Sigmoid colon (tissue), 6 donors: ENCODE measurements at regions not wholly inside any gene's neighbourhood (a gene's known extent, or its start where the extent isn't known, plus 50 kb on each side); places are given as distances from the start of the nearest gene placed in this dataset.

Source experiments
- DNase-seq: peaks from one replicate; pipeline ENCODE4 v3.0.0-alpha.2; 2019
- H3K27ac ChIP-seq, 4 donors: fragments of 200-600 bp; sonication (generic); one replicate each; pipeline ENCODE4 v1.5.1; 2016 to 2019; ENCODE audit warnings: mild to moderate bottlenecking in 1 of 4
- H3K27me3 ChIP-seq, 3 donors: fragments of 200-600 bp; sonication (generic); one replicate each; pipeline ENCODE4 v1.5.1; 2019; ENCODE audit warnings: mild to moderate bottlenecking in 1 of 3
- H3K36me3 ChIP-seq, 4 donors: fragments of 200-600 bp; sonication (generic); one replicate each; pipeline ENCODE4 v1.5.1; 2016 to 2019
- H3K4me1 ChIP-seq, 4 donors: fragments of 200-600 bp; sonication (generic); one replicate each; pipeline ENCODE4 v1.5.1; 2017 to 2019
- H3K4me3 ChIP-seq, 4 donors: fragments of 200-600 bp; sonication (generic); one replicate each; pipeline ENCODE4 v1.5.1; 2017 to 2019; ENCODE audit warnings: mild to moderate bottlenecking in 2 of 4, moderate library complexity in 1 of 4
- H3K9me3 ChIP-seq, 4 donors: fragments of 200-600 bp in 3 of 4; sonication (generic) in 3 of 4; one replicate each; pipeline versions ENCODE4 v1.5.1 to v1.6.1; 2013 to 2019
- EP300 ChIP-seq, 4 donors: sonication (generic); formaldehyde crosslinking; IDR thresholded peaks; one replicate each; pipeline ENCODE4 v1.6.1; 2017; ENCODE audit warnings: antibody characterized with exemption in 4 of 4
- POLR2A ChIP-seq, 2 donors: fragments of 450-650 bp; IDR thresholded peaks; one replicate each; pipeline ENCODE4 v1.6.1; 2016; ENCODE audit warnings: antibody characterized with exemption in 2 of 2, mild to moderate bottlenecking in 2 of 2, moderate library complexity in 2 of 2
- POLR2AphosphoS5 ChIP-seq, 4 donors: sonication (generic); formaldehyde crosslinking; IDR thresholded peaks; one replicate each; pipeline ENCODE4 v1.6.1; 2017; ENCODE audit warnings: antibody characterized with exemption in 4 of 4
- WGBS, 2 donors: extraction: QIAGEN DNeasy Blood & Tissue Kit; methylation state at CpG; one replicate each; pipeline ENCODE4 v1.1.7; 2013; 5-methylcytosine and 5-hydroxymethylcytosine counted together
- intact Hi-C: fragments of 100-400 bp; cut with DNase I; formaldehyde crosslinking; loops from one replicate; pipeline ENCODE4 v1.15.1; 2023
- TF ChIP-seq, protein P1 (sequence below), 4 experiments: fragments of 450-650 bp in 3 of 4; fragments of 200-600 bp in 1 of 4; IDR thresholded peaks; one replicate each; pipeline ENCODE4 v1.5.1; 2016 to 2019; ENCODE audit warnings: antibody characterized with exemption in 4 of 4, mild to moderate bottlenecking in 3 of 4, moderate library complexity in 2 of 4
- donor health status: healthy with polysubstance abuse.
- donor health status: healthy.

- no peak for TF ChIP-seq POLR2AphosphoS5 (IDR thresholded peaks at IDR 0.05)
- no peak overlapping the region for H3K27ac ChIP-seq
- H3K4me1 ChIP-seq: no peaks in the 10 kb centered on the region
- no peaks in the 10 kb centered on the region for H3K9me3 ChIP-seq
- no peaks in the 10 kb centered on the region for H3K27me3 ChIP-seq
- H3K36me3 ChIP-seq: no peaks in the 10 kb centered on the region
- no peak for DNase-seq
- 61 to 75% methylated on average over 3 of the region's 3 CpGs for WGBS, 2 donors
- H3K4me3 ChIP-seq: no peak overlapping the region
- intact Hi-C loops: no loop called here
Observed at GRCh38 chr4:14117575-14118238, 490.2 kb upstream of the BOD1L1 start.

DNA sequence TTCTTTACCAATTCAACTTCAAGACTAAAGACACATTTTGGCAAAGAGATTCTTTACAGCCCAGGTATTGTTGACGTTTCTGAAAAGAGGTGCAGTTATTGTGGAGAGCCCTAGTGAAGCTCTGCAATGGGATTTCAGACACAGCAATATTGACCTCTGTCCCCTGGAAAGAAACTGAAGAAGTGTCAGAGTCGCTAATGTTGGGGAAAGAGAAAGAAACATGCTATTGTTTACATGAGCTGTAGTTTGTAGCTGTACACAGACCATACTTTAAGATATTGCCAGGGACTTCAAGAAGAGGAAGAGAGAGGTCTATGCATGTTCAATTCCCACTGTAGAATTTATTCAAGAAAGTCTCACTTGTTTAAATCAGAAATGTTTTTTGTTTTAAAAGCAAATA lies 497.3 kb upstream of the BOD1L1 start:
- 9 to 47% methylated on average over 2 of the region's 2 CpGs for WGBS, 2 donors
- no peaks in the 10 kb centered on the region for H3K36me3 ChIP-seq
- no peak for TF ChIP-seq POLR2AphosphoS5 (IDR thresholded peaks at IDR 0.05)
- TF ChIP-seq, protein P1, sequence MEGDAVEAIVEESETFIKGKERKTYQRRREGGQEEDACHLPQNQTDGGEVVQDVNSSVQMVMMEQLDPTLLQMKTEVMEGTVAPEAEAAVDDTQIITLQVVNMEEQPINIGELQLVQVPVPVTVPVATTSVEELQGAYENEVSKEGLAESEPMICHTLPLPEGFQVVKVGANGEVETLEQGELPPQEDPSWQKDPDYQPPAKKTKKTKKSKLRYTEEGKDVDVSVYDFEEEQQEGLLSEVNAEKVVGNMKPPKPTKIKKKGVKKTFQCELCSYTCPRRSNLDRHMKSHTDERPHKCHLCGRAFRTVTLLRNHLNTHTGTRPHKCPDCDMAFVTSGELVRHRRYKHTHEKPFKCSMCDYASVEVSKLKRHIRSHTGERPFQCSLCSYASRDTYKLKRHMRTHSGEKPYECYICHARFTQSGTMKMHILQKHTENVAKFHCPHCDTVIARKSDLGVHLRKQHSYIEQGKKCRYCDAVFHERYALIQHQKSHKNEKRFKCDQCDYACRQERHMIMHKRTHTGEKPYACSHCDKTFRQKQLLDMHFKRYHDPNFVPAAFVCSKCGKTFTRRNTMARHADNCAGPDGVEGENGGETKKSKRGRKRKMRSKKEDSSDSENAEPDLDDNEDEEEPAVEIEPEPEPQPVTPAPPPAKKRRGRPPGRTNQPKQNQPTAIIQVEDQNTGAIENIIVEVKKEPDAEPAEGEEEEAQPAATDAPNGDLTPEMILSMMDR (IDR thresholded peaks at IDR 0.05): no peak
- no peak for TF ChIP-seq EP300 (IDR thresholded peaks at IDR 0.05)
- no peak for TF ChIP-seq POLR2A (IDR thresholded peaks at IDR 0.05)
- intact Hi-C loops: no loop called here
- H3K4me3 ChIP-seq: no peak overlapping the region
- H3K27me3 ChIP-seq: no peaks in the 10 kb centered on the region
- no peak for DNase-seq
- no peak overlapping the region for H3K27ac ChIP-seq
- H3K9me3 ChIP-seq: no peaks in the 10 kb centered on the region
- no peaks in the 10 kb centered on the region for H3K4me1 ChIP-seq

GRCh38 chr4:14125375-14126129 lies 498.0 kb upstream of the BOD1L1 start:
- intact Hi-C loops: no loop called here
- Histone ChIP-seq H3K27ac (no peak overlapping the region), H3K27me3 (no peaks in the 10 kb centered on the region), H3K4me3 (no peak overlapping the region), H3K4me1 (no peaks in the 10 kb centered on the region), H3K9me3 (no peaks in the 10 kb centered on the region), H3K36me3 (no peaks in the 10 kb centered on the region)
- TF ChIP-seq EP300 (IDR thresholded peaks at IDR 0.05): no peak
- TF ChIP-seq, protein P1 (IDR thresholded peaks at IDR 0.05): no peak
- no peak for TF ChIP-seq POLR2A (IDR thresholded peaks at IDR 0.05)
- no peak for DNase-seq
- WGBS, 2 donors: 25 to 38% methylated on average over 1 of the region's 1 CpG

- WGBS, 2 donors: 31 to 51% methylated on average over 2 of the region's 2 CpGs
- no peak for DNase-seq
- H3K27me3 ChIP-seq: no peaks in the 10 kb centered on the region
- intact Hi-C loops: no loop called here
- TF ChIP-seq POLR2AphosphoS5 (IDR thresholded peaks at IDR 0.05) (no peak), EP300 (IDR thresholded peaks at IDR 0.05) (no peak), POLR2A (IDR thresholded peaks at IDR 0.05) (no peak)
- TF ChIP-seq, protein P1 (IDR thresholded peaks at IDR 0.05): no peak
- H3K36me3 ChIP-seq: no peaks in the 10 kb centered on the region
- no peaks in the 10 kb centered on the region for H3K9me3 ChIP-seq
- no peaks in the 10 kb centered on the region for H3K4me1 ChIP-seq
- H3K4me3 ChIP-seq: no peak overlapping the region
- H3K27ac ChIP-seq: no peak overlapping the region
Observed at GRCh38 chr4:14130551-14130950, 503.0 kb upstream of the BOD1L1 start.

DNA sequence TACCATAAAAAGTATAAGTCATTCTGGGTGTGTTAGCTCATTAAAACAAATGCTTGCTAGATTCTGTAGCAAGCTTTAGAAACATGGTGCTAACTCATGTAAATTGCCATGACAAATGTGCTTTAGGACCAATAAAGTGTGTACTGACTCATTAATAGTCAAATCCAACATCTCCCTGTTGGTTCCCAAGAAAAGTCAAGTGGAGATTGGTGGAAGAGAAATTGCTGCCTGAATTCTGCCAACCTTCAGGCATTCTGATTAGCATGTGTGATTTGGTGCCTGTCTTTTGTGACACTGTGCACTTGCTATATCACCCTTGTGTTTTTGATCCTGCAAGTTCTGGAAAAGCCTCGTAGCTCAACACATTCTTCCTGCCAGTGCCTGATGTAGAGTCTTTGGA lies 503.8 kb upstream of the BOD1L1 start:
- Histone ChIP-seq H3K27ac (no peak overlapping the region), H3K4me1 (no peaks in the 10 kb centered on the region), H3K4me3 (no peak overlapping the region), H3K27me3 (no peaks in the 10 kb centered on the region), H3K9me3 (no peaks in the 10 kb centered on the region), H3K36me3 (no peaks in the 10 kb centered on the region)
- intact Hi-C loops: no loop called here
- 60 to 74% methylated on average over 1 of the region's 1 CpG for WGBS, 2 donors
- no peak for TF ChIP-seq POLR2AphosphoS5 (IDR thresholded peaks at IDR 0.05)
- TF ChIP-seq, protein P1 (IDR thresholded peaks at IDR 0.05): no peak
- TF ChIP-seq EP300 (IDR thresholded peaks at IDR 0.05): no peak
- TF ChIP-seq POLR2A (IDR thresholded peaks at IDR 0.05): no peak
- no peak for DNase-seq
